ENCODE measurements at regions not wholly inside any gene's neighbourhood (a gene's known extent, or its start where the extent isn't known, plus 50 kb on each side); places are given as distances from the start of the nearest gene placed in this dataset.
A peak's percentile ranks its signal among the peaks of the same experiment; 100 is the strongest.

DNA sequence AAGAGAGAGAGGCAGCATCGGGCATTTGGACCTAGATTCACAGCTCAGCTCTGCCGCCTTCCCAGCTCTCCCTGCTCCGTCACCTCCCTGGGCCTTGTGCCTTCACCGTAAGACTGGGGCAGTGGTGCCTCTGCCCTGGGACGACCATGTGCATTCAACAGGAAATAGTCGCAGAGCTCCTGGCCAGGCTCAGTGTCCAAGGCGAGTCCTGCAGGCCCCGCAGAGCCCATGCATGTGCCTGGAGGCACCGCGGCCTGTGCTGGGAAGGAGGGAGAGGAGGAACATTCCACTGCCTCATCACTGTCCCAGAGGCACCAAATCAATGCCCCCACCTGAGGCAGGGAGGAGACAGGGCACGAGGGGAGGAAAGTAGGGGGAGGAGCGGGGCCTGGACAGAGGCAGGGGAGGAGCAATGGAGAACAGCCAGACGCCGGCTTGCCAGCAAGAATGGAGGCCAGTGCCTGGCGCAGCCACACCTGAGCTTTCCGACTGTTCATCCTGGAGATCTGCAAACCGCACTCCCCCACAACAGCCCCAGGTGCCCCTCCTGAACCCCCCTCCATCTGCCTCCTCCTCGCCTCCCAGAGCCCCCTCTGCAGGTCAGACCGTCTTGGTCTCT lies 74.4 kb upstream of the PRR5 start:
- Histone ChIP-seq H3K36me3 (ENCODE audit: insufficient read depth, low read length, poor library complexity, severe bottlenecking) (no peaks in the 10 kb centered on the region), H3K27ac (ENCODE audit: low read depth, low read length, poor library complexity, severe bottlenecking) (no peak overlapping the region), H3K4me1 (ENCODE audit: insufficient read depth, low read length, poor library complexity, severe bottlenecking) (no peaks in the 10 kb centered on the region), H3K4me3 (ENCODE audit: low read depth, low read length, poor library complexity, severe bottlenecking) (no peak overlapping the region), H3K9me3 (ENCODE audit: low read depth, low read length, poor library complexity, severe bottlenecking) (no peaks in the 10 kb centered on the region), H3K27me3 (replicated peaks; ENCODE audit: insufficient read depth, low read depth, low read length, poor library complexity) (no peaks in the 10 kb centered on the region)
- no peak for TF ChIP-seq EZH2 (IDR thresholded peaks at IDR 0.05; ENCODE audit: borderline replicate concordance, low read depth, low read length, poor library complexity, severe bottlenecking)
- ChIA-PET POLR2A (ENCODE audit: low non-redundant PET) (no interaction called here), CTCF (interaction anchor here (4.7 kb wide), 1 partner anchor 635 kb away, joined by 33 read pairs; no protein-coding TSS in a partner anchor)
- no peak for DNase-seq (ENCODE audit: low spot score)
- intact Hi-C loops (cut with micrococcal nuclease; ENCODE audit: unreplicated experiment) = no loop called here
- no TSS peak for BruUV-seq (replicated peaks)

GRCh38 chr22:44625981-44626687 lies 75.9 kb upstream of the PRR5 start:
- TF ChIP-seq CTCF (conservative IDR thresholded peaks at IDR 0.05; ENCODE audit: low read depth, low read length) (peak; percentile 97), EZH2 (IDR thresholded peaks at IDR 0.05; ENCODE audit: borderline replicate concordance, low read depth, low read length, poor library complexity, severe bottlenecking) (no peak)
- CTCF ChIA-PET = interaction anchor here (0.6 to 4.7 kb wide), 3 partner anchors 633 to 1474 kb away, joined by 4 to 33 read pairs (median 4); no protein-coding TSS in a partner anchor
- H3K4me3 ChIP-seq (ENCODE audit: low read depth, low read length, poor library complexity, severe bottlenecking) = no peak overlapping the region
- H3K9me3 ChIP-seq (ENCODE audit: low read depth, low read length, poor library complexity, severe bottlenecking) = no peaks in the 10 kb centered on the region
- peak; percentile 74 for DNase-seq (ENCODE audit: low spot score)
- H3K36me3 ChIP-seq (ENCODE audit: insufficient read depth, low read length, poor library complexity, severe bottlenecking) = no peaks in the 10 kb centered on the region
- H3K27ac ChIP-seq (ENCODE audit: low read depth, low read length, poor library complexity, severe bottlenecking) = no peak overlapping the region
- POLR2A ChIA-PET (ENCODE audit: low non-redundant PET) = interaction anchor here (0.5 kb wide), 1 partner anchor 1514 kb away, joined by 3 read pairs; no protein-coding TSS in a partner anchor
- no peaks in the 10 kb centered on the region for H3K4me1 ChIP-seq (ENCODE audit: insufficient read depth, low read length, poor library complexity, severe bottlenecking)
- H3K27me3 ChIP-seq (replicated peaks; ENCODE audit: insufficient read depth, low read depth, low read length, poor library complexity) = no peaks in the 10 kb centered on the region
- intact Hi-C loops (cut with micrococcal nuclease; ENCODE audit: unreplicated experiment) = loop anchor here (1.0 kb wide), 2 partner anchors 545 to 633 kb away; no protein-coding TSS in a partner anchor
- BruUV-seq (replicated peaks) = no TSS peak

- ChIA-PET POLR2A (ENCODE audit: low non-redundant PET) (interaction anchor here (0.5 kb wide), 1 partner anchor 1513 kb away, joined by 3 read pairs; no protein-coding TSS in a partner anchor), CTCF (interaction anchor here (0.6 to 4.7 kb wide), 3 partner anchors 271 to 1473 kb away, joined by 3 to 33 read pairs (median 4); no protein-coding TSS in a partner anchor)
- TF ChIP-seq EZH2 (IDR thresholded peaks at IDR 0.05; ENCODE audit: borderline replicate concordance, low read depth, low read length, poor library complexity, severe bottlenecking) (no peak), CTCF (conservative IDR thresholded peaks at IDR 0.05; ENCODE audit: low read depth, low read length) (no peak)
- Histone ChIP-seq H3K27ac (ENCODE audit: low read depth, low read length, poor library complexity, severe bottlenecking) (no peak overlapping the region), H3K27me3 (replicated peaks; ENCODE audit: insufficient read depth, low read depth, low read length, poor library complexity) (no peaks in the 10 kb centered on the region), H3K36me3 (ENCODE audit: insufficient read depth, low read length, poor library complexity, severe bottlenecking) (no peaks in the 10 kb centered on the region), H3K4me3 (ENCODE audit: low read depth, low read length, poor library complexity, severe bottlenecking) (no peak overlapping the region), H3K9me3 (ENCODE audit: low read depth, low read length, poor library complexity, severe bottlenecking) (no peaks in the 10 kb centered on the region), H3K4me1 (ENCODE audit: insufficient read depth, low read length, poor library complexity, severe bottlenecking) (no peaks in the 10 kb centered on the region)
- intact Hi-C loops (cut with micrococcal nuclease; ENCODE audit: unreplicated experiment) = loop anchor here (1.0 kb wide), 1 partner anchor 544 kb away; no protein-coding TSS in a partner anchor
- no TSS peak for BruUV-seq (replicated peaks)
- no peak for DNase-seq (ENCODE audit: low spot score)
Measured at GRCh38 chr22:44625421-44625760, 76.6 kb upstream of the PRR5 start.

Measured in A673 (cell line).